CD4-positive, alpha-beta T cell (primary cell): ENCODE measurements at regions not wholly inside any gene's neighbourhood (a gene's known extent, or its start where the extent isn't known, plus 50 kb on each side); places are given as distances from the start of the nearest gene placed in this dataset.

Experiments used
- ATAC-seq: fragments of 200-7000 bp; cut with Tn5 transposase; one replicate; pipeline ENCODE4 v1.10.0; 2022; ENCODE audit warnings: mild to moderate bottlenecking; ENCODE audit not compliant: poor library complexity
- CTCF ChIA-PET: fragments of 350-600 bp; sonication (Branson Sonifier 250); formaldehyde crosslinking; loops from one replicate; lab custom pipeline; 2021; ENCODE audit warnings: antibody characterized with exemption, inconsistent platforms; lab: Charles Lee
- POLR2A ChIA-PET: fragments of 350-600 bp; sonication (Branson Sonifier 250); formaldehyde crosslinking; loops from one replicate; lab custom pipeline; 2021; ENCODE audit warnings: antibody characterized with exemption, inconsistent platforms; lab: Charles Lee
- DNase-seq, 14 experiments: peaks; one replicate each; pipeline ENCODE4 v3.0.0-alpha.2; 2013 to 2020; ENCODE audit warnings: mixed read lengths in 2 of 14
- H3K27ac ChIP-seq, 2 donors: one replicate each; pipeline versions ENCODE4 v1.5.1 to v1.7.0; 2013; ENCODE audit warnings: low read length in 2 of 2, low read depth in 1 of 2, mild to moderate bottlenecking in 1 of 2
- H3K27me3 ChIP-seq, 2 experiments: 1 replicate in 1 of 2; 2 replicates in 1 of 2; pipeline versions ENCODE4 v1.6.1 to v1.7.0; 2013; ENCODE audit warnings: low read length in 2 of 2, control low read depth in 1 of 2, mild to moderate bottlenecking in 1 of 2, moderate library complexity in 1 of 2; ENCODE audit not compliant: insufficient read depth in 2 of 2, control insufficient read depth in 1 of 2
- H3K36me3 ChIP-seq: one replicate; pipeline ENCODE4 v1.6.1; 2013; ENCODE audit warnings: low read length, control low read depth; ENCODE audit not compliant: insufficient read depth
- H3K4me1 ChIP-seq: one replicate; pipeline ENCODE4 v1.6.1; 2013; ENCODE audit warnings: low read length, control low read depth; ENCODE audit not compliant: insufficient read depth
- H3K4me3 ChIP-seq: one replicate; pipeline ENCODE4 v1.5.1; 2013; ENCODE audit warnings: mild to moderate bottlenecking, low read length, moderate library complexity
- H3K9me3 ChIP-seq, 2 experiments: 1 replicate in 1 of 2; 2 replicates in 1 of 2; pipeline versions ENCODE4 v1.6.1 to v1.7.0; 2013; ENCODE audit warnings: low read length in 2 of 2, mild to moderate bottlenecking in 2 of 2, control low read depth in 1 of 2, moderate library complexity in 1 of 2; ENCODE audit not compliant: control insufficient read depth in 1 of 2, insufficient read depth in 1 of 2
- H3K27ac Mint-ChIP-seq: one replicate; pipeline ENCODE4 v1.8.0; 2020; ENCODE audit warnings: mixed read lengths
- H3K27me3 Mint-ChIP-seq: one replicate; pipeline ENCODE4 v1.8.0; 2021; ENCODE audit warnings: mixed read lengths
- H3K36me3 Mint-ChIP-seq: one replicate; pipeline ENCODE4 v1.8.0; 2021; ENCODE audit warnings: low read depth, mixed read lengths
- H3K4me1 Mint-ChIP-seq: one replicate; pipeline ENCODE4 v1.8.0; 2021; ENCODE audit warnings: low read depth, mixed read lengths
- H3K4me3 Mint-ChIP-seq: one replicate; pipeline ENCODE4 v1.8.0; 2020; ENCODE audit warnings: mild to moderate bottlenecking, mixed read lengths
- H3K9me3 Mint-ChIP-seq: one replicate; pipeline ENCODE4 v1.8.0; 2020; ENCODE audit warnings: mixed read lengths
- CTCF ChIP-seq: fragments of 200-600 bp; IDR thresholded peaks from one replicate; pipeline ENCODE4 v1.8.0; 2022; ENCODE audit warnings: antibody characterized with exemption, mild to moderate bottlenecking
- intact Hi-C, 2 experiments: fragments of 100-400 bp; cut with DNase I in 1 of 2; cut with micrococcal nuclease in 1 of 2; formaldehyde crosslinking; loops; one replicate each; pipeline versions ENCODE4 v1.15.1 to v1.9.0; 2023 to 2025; cut with DNase I, micrococcal nuclease

GRCh38 chr11:38014405-38014804, 1416.4 kb upstream of the RAG2 start:
- Histone ChIP-seq H3K27ac (no peak overlapping the region), H3K36me3 (no peaks in the 10 kb centered on the region), H3K9me3 (peaks cover 0 to 13% of the 10 kb centered on the region in 2 experiments), H3K4me3 (no peak overlapping the region), H3K4me1 (no peaks in the 10 kb centered on the region), H3K27me3 (no peaks in the 10 kb centered on the region)
- ChIA-PET CTCF (no interaction called here), POLR2A (no interaction called here)
- intact Hi-C loops: no loop called here
- Mint-ChIP-seq H3K36me3 (no peaks in the 10 kb centered on the region), H3K27me3 (no peaks in the 10 kb centered on the region), H3K4me3 (no peak overlapping the region), H3K4me1 (no peaks in the 10 kb centered on the region), H3K27ac (no peak overlapping the region), H3K9me3 (peaks cover 9% of the 10 kb centered on the region)
- no peak for TF ChIP-seq CTCF
- DNase-seq: no peak
- ATAC-seq: no peak

GRCh38 chr11:38013157-38013556, 1415.1 kb upstream of the RAG2 start:
- Mint-ChIP-seq H3K36me3 (no peaks in the 10 kb centered on the region), H3K4me1 (no peaks in the 10 kb centered on the region), H3K4me3 (no peak overlapping the region), H3K27ac (no peak overlapping the region), H3K9me3 (peaks cover 9% of the 10 kb centered on the region), H3K27me3 (no peaks in the 10 kb centered on the region)
- Histone ChIP-seq H3K4me1 (no peaks in the 10 kb centered on the region), H3K9me3 (peaks cover 0 to 7% of the 10 kb centered on the region in 2 experiments), H3K4me3 (no peak overlapping the region), H3K36me3 (no peaks in the 10 kb centered on the region), H3K27ac (no peak overlapping the region), H3K27me3 (no peaks in the 10 kb centered on the region)
- no peak for TF ChIP-seq CTCF
- DNase-seq: no peak
- ATAC-seq: no peak
- CTCF ChIA-PET: no interaction called here
- intact Hi-C loops: no loop called here
- POLR2A ChIA-PET: no interaction called here

GRCh38 chr11:38011496-38011895, 1413.5 kb upstream of the RAG2 start:
- H3K9me3 Mint-ChIP-seq: peaks cover 9% of the 10 kb centered on the region
- no peaks in the 10 kb centered on the region for H3K36me3 ChIP-seq
- H3K36me3 Mint-ChIP-seq: no peaks in the 10 kb centered on the region
- CTCF ChIA-PET: no interaction called here
- intact Hi-C loops: no loop called here
- H3K27ac Mint-ChIP-seq: no peak overlapping the region
- H3K27me3 Mint-ChIP-seq: no peaks in the 10 kb centered on the region
- TF ChIP-seq CTCF: no peak
- POLR2A ChIA-PET: no interaction called here
- no peak overlapping the region for H3K4me3 ChIP-seq
- DNase-seq: no peak
- ATAC-seq: no peak
- H3K4me1 Mint-ChIP-seq: no peaks in the 10 kb centered on the region
- no peaks in the 10 kb centered on the region for H3K27me3 ChIP-seq
- no peak overlapping the region for H3K27ac ChIP-seq
- H3K9me3 ChIP-seq: peaks cover 0 to 7% of the 10 kb centered on the region in 2 experiments
- no peaks in the 10 kb centered on the region for H3K4me1 ChIP-seq
- H3K4me3 Mint-ChIP-seq: no peak overlapping the region
